Neural cell (in vitro differentiated cells): ENCODE measurements at regions not wholly inside any gene's neighbourhood (a gene's known extent, or its start where the extent isn't known, plus 50 kb on each side); places are given as distances from the start of the nearest gene placed in this dataset.

Experiments
- H2AFZ ChIP-seq: fragments of 200-600, 300-800 bp; sonication (generic), shearing (Covaris generic); 2 replicates; pipeline ENCODE4 v1.6.0; 2014; ENCODE audit warnings: low read depth, mild to moderate bottlenecking, antibody characterized with exemption, low read length, moderate library complexity
- H3F3A ChIP-seq: fragments of 200-600 bp; shearing (Covaris generic); 2 replicates; pipeline ENCODE4 v1.6.1; 2016; ENCODE audit warnings: mild to moderate bottlenecking, moderate library complexity, mixed read lengths, antibody characterized with exemption, low read length; ENCODE audit not compliant: insufficient read depth, poor library complexity, severe bottlenecking
- H3K27ac ChIP-seq: fragments of 200-600, 300-800 bp; sonication (generic), shearing (Covaris generic); 2 replicates; pipeline ENCODE4 v1.5.1; 2014; ENCODE audit warnings: mild to moderate bottlenecking, low read length, moderate library complexity
- H3K27me3 ChIP-seq: fragments of 300-800, 200-600 bp; sonication (generic), shearing (Covaris generic); 2 replicates; pipeline ENCODE4 v1.6.0; 2014; ENCODE audit warnings: mild to moderate bottlenecking, low read depth, low read length, moderate library complexity; ENCODE audit not compliant: insufficient read depth
- H3K36me3 ChIP-seq: fragments of 300-800, 200-600 bp; sonication (generic), shearing (Covaris generic); 2 replicates; pipeline ENCODE4 v1.5.1; 2014; ENCODE audit warnings: mild to moderate bottlenecking, antibody characterized with exemption, low read length, moderate library complexity; ENCODE audit not compliant: insufficient read depth
- H3K4me2 ChIP-seq: fragments of 300-800, 200-600 bp; sonication (generic), shearing (Covaris generic); 2 replicates; pipeline ENCODE4 v1.6.0; 2014; ENCODE audit warnings: mild to moderate bottlenecking, low read length
- H3K4me3 ChIP-seq: fragments of 300-800, 200-600 bp; sonication (generic), shearing (Covaris generic); 2 replicates; pipeline ENCODE4 v1.5.1; 2014; ENCODE audit warnings: mild to moderate bottlenecking, low read length, moderate library complexity
- H3K79me2 ChIP-seq: fragments of 200-600 bp; shearing (Covaris generic); replicated peaks from 2 replicates; pipeline ENCODE4 v1.6.0; 2014; ENCODE audit warnings: mild to moderate bottlenecking, low read length, moderate library complexity; ENCODE audit not compliant: insufficient read depth
- H3K9ac ChIP-seq: fragments of 300-800, 200-600 bp; sonication (generic), shearing (Covaris generic); 2 replicates; pipeline ENCODE4 v1.6.1; 2016; ENCODE audit warnings: mild to moderate bottlenecking, low read length, mixed read lengths
- H3K9me2 ChIP-seq: fragments of 200-600 bp; shearing (Covaris generic); 2 replicates; pipeline ENCODE4 v1.6.1; 2016; ENCODE audit warnings: mild to moderate bottlenecking, low read length, mixed read lengths; ENCODE audit not compliant: insufficient read depth
- H3K9me3 ChIP-seq: fragments of 200-600, 300-800 bp; sonication (generic), shearing (Covaris generic); 2 replicates; pipeline ENCODE4 v1.6.1; 2016; ENCODE audit warnings: mild to moderate bottlenecking, mixed run types, low read length, moderate library complexity, mixed read lengths
- H4K20me1 ChIP-seq: fragments of 200-600 bp; shearing (Covaris generic); 2 replicates; pipeline ENCODE4 v1.6.1; 2016; ENCODE audit warnings: mild to moderate bottlenecking, mixed run types; ENCODE audit not compliant: insufficient read depth
- EP300 ChIP-seq: fragments of 450-650 bp; conservative IDR thresholded peaks from 2 replicates; pipeline ENCODE4 v1.6.1; 2014; ENCODE audit warnings: antibody characterized with exemption, mild to moderate bottlenecking, moderate library complexity; ENCODE audit not compliant: poor library complexity, severe bottlenecking
- EZH2 ChIP-seq: fragments of 200-600, 300-800 bp; shearing (Covaris generic), sonication (generic); IDR thresholded peaks from 2 replicates; pipeline ENCODE4 v1.6.1; 2014; ENCODE audit warnings: antibody characterized with exemption, low read length, borderline replicate concordance, mild to moderate bottlenecking; ENCODE audit not compliant: insufficient read depth, poor library complexity, severe bottlenecking
- MXI1 ChIP-seq: fragments of 450-650 bp; conservative IDR thresholded peaks from 2 replicates; pipeline ENCODE4 v1.6.1; 2014; ENCODE audit warnings: antibody characterized with exemption, mild to moderate bottlenecking; ENCODE audit not compliant: poor library complexity, severe bottlenecking
- POLR2AphosphoS5 ChIP-seq: IDR thresholded peaks from 2 replicates; pipeline ENCODE4 v1.6.1; 2012
- RAD21 ChIP-seq: fragments of 450-650 bp; conservative IDR thresholded peaks from 2 replicates; pipeline ENCODE4 v1.6.1; 2014; ENCODE audit warnings: antibody characterized with exemption, mild to moderate bottlenecking, moderate library complexity
- SMC3 ChIP-seq: fragments of 450-650 bp; conservative IDR thresholded peaks from 2 replicates; pipeline ENCODE4 v1.6.1; 2014; ENCODE audit warnings: antibody characterized with exemption, mild to moderate bottlenecking, moderate library complexity; ENCODE audit not compliant: poor library complexity
- TAF1 ChIP-seq: IDR thresholded peaks from 2 replicates; pipeline ENCODE4 v1.6.1; 2012; ENCODE audit warnings: low read depth
- TF ChIP-seq, protein P1 (sequence below): fragments of 450-650 bp; IDR thresholded peaks from 2 replicates; pipeline ENCODE4 v1.5.1; 2014; ENCODE audit warnings: antibody characterized with exemption, mild to moderate bottlenecking, moderate library complexity; ENCODE audit not compliant: poor library complexity, severe bottlenecking
- TF ChIP-seq, protein P2 (sequence below): IDR thresholded peaks from 2 replicates; pipeline ENCODE4 v1.6.1; 2012; ENCODE audit warnings: borderline replicate concordance

DNA sequence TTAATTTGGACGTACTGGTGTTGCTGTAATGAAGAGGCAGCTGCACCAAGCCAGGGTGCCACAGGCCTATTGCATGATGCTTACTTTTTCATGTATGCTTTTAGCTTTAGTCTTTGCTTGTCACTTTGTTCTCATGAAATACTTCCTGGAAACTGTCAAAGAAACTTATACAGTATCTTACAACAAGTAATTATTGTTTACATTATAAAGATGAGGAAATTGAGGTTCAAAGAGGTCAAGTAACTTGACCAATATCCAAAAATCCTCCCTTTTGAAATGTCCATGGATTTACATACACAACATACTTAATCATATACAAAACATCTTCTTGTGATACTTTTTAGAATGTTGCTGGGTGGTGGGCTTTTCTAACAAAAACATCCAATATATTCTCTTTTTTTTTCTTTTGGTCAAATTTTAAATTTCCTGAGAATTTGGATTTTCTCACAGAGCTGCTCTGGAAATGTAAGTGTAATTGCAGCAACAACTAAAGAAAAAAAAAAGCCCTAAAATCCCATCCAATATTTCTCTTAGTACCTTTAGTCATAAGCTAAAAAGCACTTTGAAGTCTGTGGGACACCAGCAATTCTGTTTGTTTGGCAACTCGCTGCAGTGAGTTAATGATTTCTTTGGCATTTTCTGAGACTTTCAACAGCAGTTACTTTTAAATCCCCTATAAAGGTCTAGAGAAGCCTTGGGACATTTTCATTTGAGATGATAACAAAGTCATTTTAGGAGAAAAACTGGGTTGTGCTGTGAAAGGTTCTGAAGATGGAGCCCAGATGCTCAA, 500.6 kb upstream of the IGFBP3 start:
- Histone ChIP-seq H2AFZ (no peak overlapping the region), H3F3A (no peaks in the 10 kb centered on the region), H3K27ac (no peak overlapping the region), H3K9ac (no peak overlapping the region), H3K9me2 (no peaks in the 10 kb centered on the region), H3K36me3 (no peaks in the 10 kb centered on the region), H3K79me2 (no peaks in the 10 kb centered on the region), H3K4me3 (no peak overlapping the region), H3K27me3 (no peaks in the 10 kb centered on the region), H3K9me3 (no peaks in the 10 kb centered on the region), H4K20me1 (no peaks in the 10 kb centered on the region), H3K4me2 (no peak overlapping the region)
- TF ChIP-seq EZH2 (no peak), SMC3 (no peak), POLR2AphosphoS5 (no peak), TAF1 (no peak), EP300 (no peak), RAD21 (no peak), MXI1 (no peak)
- TF ChIP-seq, protein P1, sequence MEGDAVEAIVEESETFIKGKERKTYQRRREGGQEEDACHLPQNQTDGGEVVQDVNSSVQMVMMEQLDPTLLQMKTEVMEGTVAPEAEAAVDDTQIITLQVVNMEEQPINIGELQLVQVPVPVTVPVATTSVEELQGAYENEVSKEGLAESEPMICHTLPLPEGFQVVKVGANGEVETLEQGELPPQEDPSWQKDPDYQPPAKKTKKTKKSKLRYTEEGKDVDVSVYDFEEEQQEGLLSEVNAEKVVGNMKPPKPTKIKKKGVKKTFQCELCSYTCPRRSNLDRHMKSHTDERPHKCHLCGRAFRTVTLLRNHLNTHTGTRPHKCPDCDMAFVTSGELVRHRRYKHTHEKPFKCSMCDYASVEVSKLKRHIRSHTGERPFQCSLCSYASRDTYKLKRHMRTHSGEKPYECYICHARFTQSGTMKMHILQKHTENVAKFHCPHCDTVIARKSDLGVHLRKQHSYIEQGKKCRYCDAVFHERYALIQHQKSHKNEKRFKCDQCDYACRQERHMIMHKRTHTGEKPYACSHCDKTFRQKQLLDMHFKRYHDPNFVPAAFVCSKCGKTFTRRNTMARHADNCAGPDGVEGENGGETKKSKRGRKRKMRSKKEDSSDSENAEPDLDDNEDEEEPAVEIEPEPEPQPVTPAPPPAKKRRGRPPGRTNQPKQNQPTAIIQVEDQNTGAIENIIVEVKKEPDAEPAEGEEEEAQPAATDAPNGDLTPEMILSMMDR, result no peak
- TF ChIP-seq, protein P2, sequence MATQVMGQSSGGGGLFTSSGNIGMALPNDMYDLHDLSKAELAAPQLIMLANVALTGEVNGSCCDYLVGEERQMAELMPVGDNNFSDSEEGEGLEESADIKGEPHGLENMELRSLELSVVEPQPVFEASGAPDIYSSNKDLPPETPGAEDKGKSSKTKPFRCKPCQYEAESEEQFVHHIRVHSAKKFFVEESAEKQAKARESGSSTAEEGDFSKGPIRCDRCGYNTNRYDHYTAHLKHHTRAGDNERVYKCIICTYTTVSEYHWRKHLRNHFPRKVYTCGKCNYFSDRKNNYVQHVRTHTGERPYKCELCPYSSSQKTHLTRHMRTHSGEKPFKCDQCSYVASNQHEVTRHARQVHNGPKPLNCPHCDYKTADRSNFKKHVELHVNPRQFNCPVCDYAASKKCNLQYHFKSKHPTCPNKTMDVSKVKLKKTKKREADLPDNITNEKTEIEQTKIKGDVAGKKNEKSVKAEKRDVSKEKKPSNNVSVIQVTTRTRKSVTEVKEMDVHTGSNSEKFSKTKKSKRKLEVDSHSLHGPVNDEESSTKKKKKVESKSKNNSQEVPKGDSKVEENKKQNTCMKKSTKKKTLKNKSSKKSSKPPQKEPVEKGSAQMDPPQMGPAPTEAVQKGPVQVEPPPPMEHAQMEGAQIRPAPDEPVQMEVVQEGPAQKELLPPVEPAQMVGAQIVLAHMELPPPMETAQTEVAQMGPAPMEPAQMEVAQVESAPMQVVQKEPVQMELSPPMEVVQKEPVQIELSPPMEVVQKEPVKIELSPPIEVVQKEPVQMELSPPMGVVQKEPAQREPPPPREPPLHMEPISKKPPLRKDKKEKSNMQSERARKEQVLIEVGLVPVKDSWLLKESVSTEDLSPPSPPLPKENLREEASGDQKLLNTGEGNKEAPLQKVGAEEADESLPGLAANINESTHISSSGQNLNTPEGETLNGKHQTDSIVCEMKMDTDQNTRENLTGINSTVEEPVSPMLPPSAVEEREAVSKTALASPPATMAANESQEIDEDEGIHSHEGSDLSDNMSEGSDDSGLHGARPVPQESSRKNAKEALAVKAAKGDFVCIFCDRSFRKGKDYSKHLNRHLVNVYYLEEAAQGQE, result no peak

DNA sequence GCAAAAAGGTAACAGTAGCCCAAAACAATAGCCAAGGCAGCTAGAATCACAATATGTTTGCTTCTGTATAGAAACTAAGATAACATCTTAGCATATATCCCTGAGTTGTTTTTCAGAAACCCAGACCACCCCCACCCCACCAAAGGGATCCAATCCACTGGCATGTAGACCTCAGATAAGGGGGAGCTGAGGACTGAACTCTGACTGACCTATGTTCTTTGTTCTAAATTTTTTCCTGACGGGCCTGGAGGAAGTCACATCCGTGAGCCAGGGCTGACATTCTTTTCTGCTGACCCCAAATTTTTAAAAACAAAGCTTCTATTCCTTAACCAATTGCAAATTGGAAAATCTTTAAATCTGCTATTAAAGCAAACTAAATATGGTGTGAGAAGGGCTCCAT, 493.9 kb upstream of the IGFBP3 start:
- H2AFZ ChIP-seq, result no peak overlapping the region

More for the DNA sequence above, 493.9 kb upstream of the IGFBP3 start:
- no peaks in the 10 kb centered on the region for H3K79me2 ChIP-seq
- no peak overlapping the region for H3K9ac ChIP-seq
- no peaks in the 10 kb centered on the region for H3K27me3 ChIP-seq
- H3K27ac ChIP-seq, result no peak overlapping the region
- H4K20me1 ChIP-seq, result no peaks in the 10 kb centered on the region
- no peak overlapping the region for H3K4me2 ChIP-seq
- H3F3A ChIP-seq, result no peaks in the 10 kb centered on the region
- H3K36me3 ChIP-seq, result no peaks in the 10 kb centered on the region
- TF ChIP-seq, protein P2, result no peak
- TF ChIP-seq MXI1 (no peak), EZH2 (no peak)
- TF ChIP-seq, protein P1, result no peak
- no peak overlapping the region for H3K4me3 ChIP-seq
- no peaks in the 10 kb centered on the region for H3K9me2 ChIP-seq
- no peaks in the 10 kb centered on the region for H3K9me3 ChIP-seq
